GM12872 (cell line): ENCODE measurements at regions not wholly inside any gene's neighbourhood (a gene's known extent, or its start where the extent isn't known, plus 50 kb on each side); places are given as distances from the start of the nearest gene placed in this dataset.

Experiments
- TF ChIP-seq, protein P1 (sequence below): IDR thresholded peaks from 3 replicates; pipeline ENCODE4 v1.5.1; 2011; ENCODE audit warnings: low read depth, mild to moderate bottlenecking, low read length, moderate library complexity; ENCODE audit not compliant: insufficient read depth

DNA sequence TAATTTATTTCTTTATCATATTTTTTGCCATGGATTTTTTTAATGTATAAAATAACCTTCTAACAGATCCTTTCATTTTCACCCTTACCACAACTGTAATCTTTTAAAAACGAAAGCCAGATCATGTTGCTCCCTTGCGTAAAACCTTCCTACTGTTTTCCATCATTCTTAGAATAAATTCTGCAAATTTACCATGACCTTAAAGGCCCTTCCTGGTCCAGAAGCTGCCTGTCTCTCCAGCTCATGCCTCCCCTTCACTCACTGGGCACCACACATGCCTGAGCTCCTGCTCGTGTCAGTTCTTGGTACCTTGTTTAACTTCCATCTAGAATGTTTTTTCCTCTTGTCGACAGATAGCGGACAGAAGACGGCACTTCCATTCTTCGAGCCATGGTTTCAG lies 245.0 kb upstream of the CDH5 start:
- TF ChIP-seq, protein P1, sequence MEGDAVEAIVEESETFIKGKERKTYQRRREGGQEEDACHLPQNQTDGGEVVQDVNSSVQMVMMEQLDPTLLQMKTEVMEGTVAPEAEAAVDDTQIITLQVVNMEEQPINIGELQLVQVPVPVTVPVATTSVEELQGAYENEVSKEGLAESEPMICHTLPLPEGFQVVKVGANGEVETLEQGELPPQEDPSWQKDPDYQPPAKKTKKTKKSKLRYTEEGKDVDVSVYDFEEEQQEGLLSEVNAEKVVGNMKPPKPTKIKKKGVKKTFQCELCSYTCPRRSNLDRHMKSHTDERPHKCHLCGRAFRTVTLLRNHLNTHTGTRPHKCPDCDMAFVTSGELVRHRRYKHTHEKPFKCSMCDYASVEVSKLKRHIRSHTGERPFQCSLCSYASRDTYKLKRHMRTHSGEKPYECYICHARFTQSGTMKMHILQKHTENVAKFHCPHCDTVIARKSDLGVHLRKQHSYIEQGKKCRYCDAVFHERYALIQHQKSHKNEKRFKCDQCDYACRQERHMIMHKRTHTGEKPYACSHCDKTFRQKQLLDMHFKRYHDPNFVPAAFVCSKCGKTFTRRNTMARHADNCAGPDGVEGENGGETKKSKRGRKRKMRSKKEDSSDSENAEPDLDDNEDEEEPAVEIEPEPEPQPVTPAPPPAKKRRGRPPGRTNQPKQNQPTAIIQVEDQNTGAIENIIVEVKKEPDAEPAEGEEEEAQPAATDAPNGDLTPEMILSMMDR: no peak

- TF ChIP-seq, protein P1: no peak
Measured at GRCh38 chr16:66120656-66121055, 245.8 kb upstream of the CDH5 start.

- TF ChIP-seq, protein P1: no peak
Measured at GRCh38 chr16:66116163-66117002, 250.1 kb upstream of the CDH5 start.

- TF ChIP-seq, protein P1: no peak
Measured at GRCh38 chr16:66115373-66115772, 251.1 kb upstream of the CDH5 start.

GRCh38 chr16:66113223-66113622 lies 253.3 kb upstream of the CDH5 start:
- TF ChIP-seq, protein P1: no peak

GRCh38 chr16:66109677-66110076 lies 256.8 kb upstream of the CDH5 start:
- TF ChIP-seq, protein P1: no peak

- TF ChIP-seq, protein P1: no peak
Measured at GRCh38 chr16:66107661-66108060, 258.8 kb upstream of the CDH5 start.
